Parathyroid adenoma (tissue), 2 donors: ENCODE measurements at regions not wholly inside any gene's neighbourhood (a gene's known extent, or its start where the extent isn't known, plus 50 kb on each side); places are given as distances from the start of the nearest gene placed in this dataset.
"Not testable (repeated sequence)": the region's sequence is repeated elsewhere in the genome, so short reads cannot be mapped to it uniquely, and the experiment has no call there.

Source experiments
- H2AFZ ChIP-seq: fragments of 300-600 bp; sonication (generic); one replicate; pipeline ENCODE4 v1.7.0; 2017; ENCODE audit warnings: antibody characterized with exemption, mild to moderate bottlenecking
- H3K27ac ChIP-seq: fragments of 300-600 bp; sonication (generic); one replicate; pipeline ENCODE4 v1.7.0; 2017
- H3K27me3 ChIP-seq: fragments of 300-600 bp; sonication (generic); one replicate; pipeline ENCODE4 v1.7.0; 2017; ENCODE audit warnings: low read length; ENCODE audit not compliant: control insufficient read depth, insufficient read depth
- H3K36me3 ChIP-seq: fragments of 300-600 bp; sonication (generic); one replicate; pipeline ENCODE4 v1.7.0; 2017; ENCODE audit warnings: low read length; ENCODE audit not compliant: control insufficient read depth, insufficient read depth
- H3K4me1 ChIP-seq: fragments of 300-600 bp; sonication (generic); one replicate; pipeline ENCODE4 v1.7.0; 2017; ENCODE audit warnings: control low read depth
- H3K4me2 ChIP-seq: fragments of 300-600 bp; sonication (generic); one replicate; pipeline ENCODE4 v1.7.0; 2017; ENCODE audit warnings: low read length
- H3K4me3 ChIP-seq: fragments of 300-600 bp; sonication (generic); one replicate; pipeline ENCODE4 v1.7.0; 2017; ENCODE audit warnings: low read depth, low read length
- H3K79me2 ChIP-seq: fragments of 300-600 bp; sonication (generic); one replicate; pipeline ENCODE4 v1.7.0; 2017; ENCODE audit warnings: control low read depth
- H3K9ac ChIP-seq: fragments of 300-600 bp; sonication (generic); one replicate; pipeline ENCODE4 v1.7.0; 2017; ENCODE audit warnings: mild to moderate bottlenecking
- H3K9me3 ChIP-seq: fragments of 300-600 bp; sonication (generic); one replicate; pipeline ENCODE4 v1.7.0; 2017; ENCODE audit warnings: low read length; ENCODE audit not compliant: control insufficient read depth
- TF ChIP-seq, protein P1 (sequence below): fragments of 300-600 bp; sonication (generic); IDR thresholded peaks from one replicate; pipeline ENCODE4 v1.7.0; 2017; ENCODE audit warnings: antibody characterized with exemption, mild to moderate bottlenecking
- donor health status: primary hyperparathyroidism.

DNA sequence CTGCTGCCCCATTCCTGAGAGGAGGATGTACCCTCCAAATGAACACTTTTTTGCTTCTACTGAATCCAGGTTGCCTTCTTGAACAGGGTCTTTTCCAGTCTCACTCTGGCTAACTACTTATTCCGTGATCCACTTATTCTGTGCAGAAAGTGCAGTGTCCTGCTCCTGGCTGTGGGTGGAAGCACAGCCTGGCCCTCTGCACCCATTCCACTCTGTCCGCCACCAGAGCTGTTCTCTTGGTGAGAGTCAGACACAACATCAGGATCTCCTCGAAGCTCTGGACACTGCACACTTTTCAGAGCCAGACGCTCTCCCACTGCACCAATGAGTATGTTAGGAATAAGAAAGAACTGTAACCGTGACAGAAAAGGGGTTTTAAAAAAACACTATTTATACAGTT is 174.2 kb downstream of the MCHR2 start:
- Histone ChIP-seq H3K9ac (no peak overlapping the region), H3K4me1 (no peaks in the 10 kb centered on the region), H3K9me3 (no peaks in the 10 kb centered on the region), H2AFZ (no peak overlapping the region), H3K4me2 (no peak overlapping the region), H3K79me2 (no peaks in the 10 kb centered on the region), H3K27ac (no peak overlapping the region), H3K4me3 (no peak overlapping the region), H3K36me3 (no peaks in the 10 kb centered on the region), H3K27me3 (no peaks in the 10 kb centered on the region)
- TF ChIP-seq, protein P1, sequence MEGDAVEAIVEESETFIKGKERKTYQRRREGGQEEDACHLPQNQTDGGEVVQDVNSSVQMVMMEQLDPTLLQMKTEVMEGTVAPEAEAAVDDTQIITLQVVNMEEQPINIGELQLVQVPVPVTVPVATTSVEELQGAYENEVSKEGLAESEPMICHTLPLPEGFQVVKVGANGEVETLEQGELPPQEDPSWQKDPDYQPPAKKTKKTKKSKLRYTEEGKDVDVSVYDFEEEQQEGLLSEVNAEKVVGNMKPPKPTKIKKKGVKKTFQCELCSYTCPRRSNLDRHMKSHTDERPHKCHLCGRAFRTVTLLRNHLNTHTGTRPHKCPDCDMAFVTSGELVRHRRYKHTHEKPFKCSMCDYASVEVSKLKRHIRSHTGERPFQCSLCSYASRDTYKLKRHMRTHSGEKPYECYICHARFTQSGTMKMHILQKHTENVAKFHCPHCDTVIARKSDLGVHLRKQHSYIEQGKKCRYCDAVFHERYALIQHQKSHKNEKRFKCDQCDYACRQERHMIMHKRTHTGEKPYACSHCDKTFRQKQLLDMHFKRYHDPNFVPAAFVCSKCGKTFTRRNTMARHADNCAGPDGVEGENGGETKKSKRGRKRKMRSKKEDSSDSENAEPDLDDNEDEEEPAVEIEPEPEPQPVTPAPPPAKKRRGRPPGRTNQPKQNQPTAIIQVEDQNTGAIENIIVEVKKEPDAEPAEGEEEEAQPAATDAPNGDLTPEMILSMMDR: no peak

DNA sequence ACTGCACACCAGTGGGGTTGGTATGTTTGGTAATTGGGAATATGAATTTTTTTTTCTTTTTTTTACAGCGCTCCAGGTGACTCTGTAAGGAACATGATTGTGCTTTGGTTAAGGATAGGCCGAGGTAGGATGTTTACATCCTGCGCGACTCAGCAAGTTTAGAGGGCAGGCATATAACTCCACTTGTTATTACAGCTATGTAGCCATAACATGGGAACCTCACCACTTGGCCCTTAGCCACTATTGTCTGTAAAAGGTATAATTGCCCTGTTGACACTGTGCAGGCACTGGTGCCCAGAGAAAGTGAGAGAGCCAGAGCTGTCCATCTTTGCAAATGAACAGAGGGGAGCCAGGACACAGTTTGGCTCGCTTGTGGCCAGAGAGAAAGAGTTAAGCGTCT is 172.9 kb downstream of the MCHR2 start:
- Histone ChIP-seq H2AFZ (no peak overlapping the region), H3K4me2 (no peak overlapping the region), H3K79me2 (no peaks in the 10 kb centered on the region), H3K4me1 (no peaks in the 10 kb centered on the region), H3K4me3 (no peak overlapping the region), H3K36me3 (no peaks in the 10 kb centered on the region), H3K27me3 (no peaks in the 10 kb centered on the region), H3K27ac (no peak overlapping the region), H3K9me3 (no peaks in the 10 kb centered on the region), H3K9ac (no peak overlapping the region)
- TF ChIP-seq, protein P1: no peak

DNA sequence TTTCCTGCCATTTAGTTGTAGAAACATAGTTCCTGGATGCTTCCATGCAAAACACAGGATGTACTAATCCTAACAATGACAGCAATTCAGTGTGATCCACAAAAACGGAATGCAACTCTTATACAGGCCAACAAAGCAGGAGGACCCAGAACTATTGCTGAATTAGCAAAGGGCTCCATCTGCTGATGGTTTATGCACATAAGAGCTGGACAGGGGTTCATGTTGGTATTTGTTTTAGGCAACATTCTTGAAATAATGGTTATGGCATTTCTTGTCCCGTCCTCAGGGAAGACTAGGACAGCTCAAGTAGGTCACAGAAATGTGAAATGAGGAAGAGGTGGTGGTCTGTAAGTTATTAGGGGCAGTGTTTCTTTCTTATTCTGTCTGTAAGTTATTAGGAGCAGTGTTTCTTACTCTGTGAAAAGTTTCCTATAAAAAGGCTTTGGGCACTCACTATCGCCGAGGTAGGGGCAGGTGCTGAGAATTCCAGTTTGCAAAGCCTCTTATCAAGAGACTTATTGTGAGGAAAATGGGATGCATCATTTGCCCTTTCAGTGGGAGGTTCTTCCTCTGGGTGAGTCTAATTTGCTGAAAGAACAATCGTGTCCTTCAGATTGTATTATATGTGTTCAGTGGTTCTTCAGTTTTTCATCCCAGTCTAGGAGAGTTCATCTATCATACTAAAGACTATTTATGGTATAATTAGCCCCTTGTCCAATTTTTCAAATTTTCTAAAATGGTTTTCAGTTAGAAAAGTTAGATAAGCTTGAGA is 171.1 kb downstream of the MCHR2 start:
- Histone ChIP-seq H3K27me3 (no peaks in the 10 kb centered on the region), H3K9me3 (no peaks in the 10 kb centered on the region), H3K4me1 (no peaks in the 10 kb centered on the region), H2AFZ (peak overlapping the region; percentile 43), H3K4me3 (no peak overlapping the region), H3K9ac (no peak overlapping the region), H3K79me2 (no peaks in the 10 kb centered on the region), H3K27ac (no peak overlapping the region), H3K36me3 (no peaks in the 10 kb centered on the region), H3K4me2 (no peak overlapping the region)
- TF ChIP-seq, protein P1: peak; percentile 21

DNA sequence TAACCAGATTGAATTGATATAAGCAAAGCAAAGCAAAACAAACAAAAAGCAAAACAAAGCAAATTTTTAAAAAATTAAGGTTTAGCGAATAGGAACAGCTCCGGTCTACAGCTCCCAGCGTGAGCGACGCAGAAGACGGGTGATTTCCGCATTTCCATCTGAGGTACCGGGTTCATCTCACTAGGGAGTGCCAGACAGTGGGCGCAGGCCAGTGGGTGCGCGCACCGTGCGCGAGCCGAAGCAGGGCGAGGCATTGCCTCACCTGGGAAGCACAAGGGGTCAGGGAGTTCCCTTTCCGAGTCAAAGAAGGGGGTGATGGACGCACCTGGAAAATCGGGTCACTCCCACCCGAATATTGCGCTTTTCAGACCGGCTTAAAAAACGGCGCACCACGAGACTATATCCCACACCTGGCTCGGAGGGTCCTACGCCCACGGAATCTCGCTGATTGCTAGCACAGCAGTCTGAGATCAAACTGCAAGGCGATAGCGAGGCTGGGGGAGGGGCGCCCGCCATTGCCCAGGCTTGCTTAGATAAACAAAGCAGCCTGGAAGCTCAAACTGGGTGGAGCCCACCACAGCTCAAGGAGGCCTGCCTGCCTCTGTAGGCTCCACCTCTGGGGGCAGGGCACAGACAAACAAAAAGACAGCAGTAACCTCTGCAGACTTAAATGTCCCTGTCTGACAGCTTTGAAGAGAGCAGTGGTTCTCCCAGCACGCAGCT is 170.3 kb downstream of the MCHR2 start:
- not testable (repeated sequence) for H3K9me3 ChIP-seq, H3K4me1 ChIP-seq, H3K4me3 ChIP-seq, H3K4me2 ChIP-seq, H3K36me3 ChIP-seq, H3K27ac ChIP-seq, H3K79me2 ChIP-seq, H3K9ac ChIP-seq, H2AFZ ChIP-seq, H3K27me3 ChIP-seq

DNA sequence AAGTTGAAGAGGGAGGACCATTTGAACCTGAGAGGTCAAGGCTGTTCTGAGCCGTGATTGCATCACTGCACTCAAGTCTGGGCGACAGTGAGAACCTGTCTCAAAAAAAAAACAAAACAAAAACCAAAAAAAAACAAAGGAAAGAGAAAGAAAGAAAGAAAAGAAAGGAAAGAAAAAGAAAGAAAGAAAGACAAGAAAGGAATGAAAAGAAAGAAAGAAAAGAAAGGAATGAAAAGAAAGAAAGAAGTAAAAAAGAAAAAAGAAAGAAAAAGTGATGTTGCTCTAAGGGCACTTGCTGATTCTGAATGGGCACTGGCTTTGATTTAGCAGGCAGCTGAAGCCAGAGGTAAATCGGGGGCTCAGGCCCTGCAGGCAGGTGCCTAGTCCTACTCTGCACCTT is 161.0 kb downstream of the MCHR2 start:
- H3K27me3 ChIP-seq: no peaks in the 10 kb centered on the region
- no peak overlapping the region for H2AFZ ChIP-seq
- no peaks in the 10 kb centered on the region for H3K4me1 ChIP-seq
- H3K4me2 ChIP-seq: no peak overlapping the region
- no peaks in the 10 kb centered on the region for H3K79me2 ChIP-seq
- H3K9me3 ChIP-seq: no peaks in the 10 kb centered on the region
- TF ChIP-seq, protein P1: no peak
- no peak overlapping the region for H3K27ac ChIP-seq
- no peak overlapping the region for H3K4me3 ChIP-seq
- no peak overlapping the region for H3K9ac ChIP-seq
- H3K36me3 ChIP-seq: no peaks in the 10 kb centered on the region
